PC-9 (cell line): ENCODE measurements at regions not wholly inside any gene's neighbourhood (a gene's known extent, or its start where the extent isn't known, plus 50 kb on each side); places are given as distances from the start of the nearest gene placed in this dataset.

Experiments
- CTCF ChIP-seq: fragments of 200-600 bp; sonication (generic); conservative IDR thresholded peaks from 2 replicates; pipeline ENCODE4 v1.6.1; 2017; ENCODE audit warnings: mixed run types, antibody characterized with exemption, mild to moderate bottlenecking, moderate library complexity
- EZH2 ChIP-seq: fragments of 200-600 bp; sonication (generic); IDR thresholded peaks from 2 replicates; pipeline ENCODE4 v1.8.0; 2017; ENCODE audit warnings: antibody characterized with exemption, low read depth

GRCh38 chr16:17031484-17032268, 439.1 kb downstream of the XYLT1 start:
- TF ChIP-seq CTCF (no peak), EZH2 (no peak)
